Duodenal mucosa (tissue), 2 donors: ENCODE measurements at regions not wholly inside any gene's neighbourhood (a gene's known extent, or its start where the extent isn't known, plus 50 kb on each side); places are given as distances from the start of the nearest gene placed in this dataset.

ENCODE experiments used
- H3K27ac ChIP-seq: one replicate; pipeline ENCODE4 v1.7.0; 2013; ENCODE audit warnings: low read depth, low read length
- H3K27me3 ChIP-seq, 2 donors: one replicate each; pipeline ENCODE4 v1.7.0; 2013; ENCODE audit warnings: low read length in 2 of 2, control low read depth in 1 of 2; ENCODE audit not compliant: insufficient read depth in 2 of 2, control insufficient read depth in 1 of 2
- H3K36me3 ChIP-seq, 2 donors: one replicate each; pipeline ENCODE4 v1.7.0; 2013; ENCODE audit warnings: low read length in 2 of 2, control low read depth in 1 of 2; ENCODE audit not compliant: insufficient read depth in 2 of 2, control insufficient read depth in 1 of 2
- H3K4me1 ChIP-seq, 2 donors: one replicate each; pipeline ENCODE4 v1.7.0; 2013; ENCODE audit warnings: low read length in 2 of 2, control low read depth in 1 of 2; ENCODE audit not compliant: insufficient read depth in 2 of 2, control insufficient read depth in 1 of 2
- H3K4me3 ChIP-seq, 2 donors: one replicate each; pipeline ENCODE4 v1.7.0; 2013; ENCODE audit warnings: low read length in 2 of 2, low read depth in 1 of 2
- H3K9ac ChIP-seq, 2 donors: one replicate each; pipeline ENCODE4 v1.7.0; 2013; ENCODE audit warnings: low read length in 2 of 2, low read depth in 1 of 2
- H3K9me3 ChIP-seq, 2 donors: one replicate each; pipeline ENCODE4 v1.7.0; 2013; ENCODE audit warnings: low read length in 2 of 2, control low read depth in 1 of 2; ENCODE audit not compliant: control insufficient read depth in 1 of 2

DNA sequence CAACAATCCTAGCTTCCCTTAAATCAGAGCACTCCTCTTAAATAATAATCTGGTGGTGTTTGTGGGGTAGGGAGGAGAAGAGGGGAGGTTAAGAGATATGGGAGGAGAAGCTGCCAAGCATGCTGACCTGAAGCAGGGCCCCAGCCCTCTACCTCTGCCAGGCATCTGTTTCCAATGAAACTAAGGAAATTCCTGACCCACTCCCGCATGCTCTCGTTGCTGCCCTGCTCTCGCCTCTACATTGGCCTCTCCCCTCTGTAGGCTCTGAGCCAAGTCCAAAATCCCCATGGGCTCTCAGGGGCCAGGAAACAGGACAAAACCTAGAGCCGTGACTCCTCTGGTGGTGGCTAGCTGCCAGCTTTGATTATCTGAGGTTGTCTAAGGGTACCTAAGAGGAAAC lies 559.5 kb upstream of the CDH11 start:
- H3K4me3 ChIP-seq, result no peak overlapping the region
- H3K9ac ChIP-seq, result no peak overlapping the region
- no peaks in the 10 kb centered on the region for H3K4me1 ChIP-seq
- H3K27ac ChIP-seq, result no peak overlapping the region
- H3K9me3 ChIP-seq, result no peaks in the 10 kb centered on the region
- no peaks in the 10 kb centered on the region for H3K27me3 ChIP-seq
- no peaks in the 10 kb centered on the region for H3K36me3 ChIP-seq

DNA sequence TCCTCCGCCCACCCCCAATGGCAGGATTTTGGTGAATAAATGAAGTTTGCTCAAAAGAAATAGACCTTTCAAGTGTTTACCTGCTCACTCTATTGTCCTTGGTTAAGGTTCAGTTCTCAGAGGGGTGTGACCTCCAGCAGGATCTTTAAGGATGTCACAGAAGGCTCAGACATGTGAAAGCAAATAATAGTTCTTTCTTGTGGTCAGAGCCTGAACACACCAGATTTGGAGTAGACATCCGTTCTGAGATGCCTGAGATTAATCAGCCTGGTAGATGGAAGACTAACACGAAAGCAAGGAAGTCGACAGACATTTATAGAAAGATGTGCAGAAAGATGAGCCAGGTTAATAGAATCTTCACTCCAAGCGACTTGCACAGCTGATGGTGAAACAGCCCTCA lies 557.9 kb upstream of the CDH11 start:
- H3K9ac ChIP-seq, result no peak overlapping the region
- H3K9me3 ChIP-seq, result no peaks in the 10 kb centered on the region
- H3K4me1 ChIP-seq, result no peaks in the 10 kb centered on the region
- no peak overlapping the region for H3K4me3 ChIP-seq
- no peak overlapping the region for H3K27ac ChIP-seq
- H3K36me3 ChIP-seq, result no peaks in the 10 kb centered on the region
- H3K27me3 ChIP-seq, result no peaks in the 10 kb centered on the region

- Histone ChIP-seq H3K36me3 (no peaks in the 10 kb centered on the region), H3K27me3 (no peaks in the 10 kb centered on the region), H3K4me1 (no peaks in the 10 kb centered on the region), H3K4me3 (no peak overlapping the region), H3K9ac (no peak overlapping the region), H3K27ac (no peak overlapping the region), H3K9me3 (peaks cover 2 to 15% of the 10 kb centered on the region in 2 donors)
Measured at GRCh38 chr16:65675161-65675560, 553.3 kb upstream of the CDH11 start.

- Histone ChIP-seq H3K9me3 (peaks cover 10 to 15% of the 10 kb centered on the region in 2 donors), H3K27me3 (no peaks in the 10 kb centered on the region), H3K27ac (no peak overlapping the region), H3K36me3 (no peaks in the 10 kb centered on the region), H3K4me3 (no peak overlapping the region), H3K9ac (no peak overlapping the region), H3K4me1 (no peaks in the 10 kb centered on the region)
Measured at GRCh38 chr16:65672960-65673359, 551.1 kb upstream of the CDH11 start.

- Histone ChIP-seq H3K27ac (no peak overlapping the region), H3K27me3 (no peaks in the 10 kb centered on the region), H3K4me3 (no peak overlapping the region), H3K9me3 (peaks cover 14 to 15% of the 10 kb centered on the region in 2 donors), H3K4me1 (no peaks in the 10 kb centered on the region), H3K36me3 (no peaks in the 10 kb centered on the region), H3K9ac (no peak overlapping the region)
Measured at GRCh38 chr16:65671071-65671470, 549.2 kb upstream of the CDH11 start.

DNA sequence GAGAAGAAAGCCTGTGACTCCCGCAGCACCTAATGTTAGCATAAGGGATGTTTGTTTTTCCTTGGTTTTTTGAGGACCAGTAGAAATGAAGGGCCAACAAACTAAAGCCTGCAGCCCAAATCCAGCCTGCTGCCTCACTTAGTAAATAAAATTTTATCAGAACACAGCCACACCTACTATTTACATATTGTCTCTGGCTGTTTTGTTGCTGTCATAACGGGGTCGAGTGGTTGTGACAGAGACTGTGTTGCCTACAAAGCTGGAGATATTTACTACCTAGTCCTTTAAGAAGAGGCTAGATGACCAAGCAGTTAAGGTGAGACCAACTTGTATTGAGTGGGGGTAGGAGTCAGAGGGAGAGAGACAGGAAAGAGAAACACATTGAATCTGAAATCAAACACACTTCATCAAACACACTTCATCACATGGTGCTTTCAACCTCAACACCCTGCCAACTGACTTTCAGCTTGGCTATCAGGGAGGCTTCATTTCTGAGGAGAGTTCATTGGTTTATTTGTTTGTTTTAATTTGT lies 546.3 kb upstream of the CDH11 start:
- no peaks in the 10 kb centered on the region for H3K27me3 ChIP-seq
- no peaks in the 10 kb centered on the region for H3K36me3 ChIP-seq
- no peak overlapping the region for H3K4me3 ChIP-seq
- H3K27ac ChIP-seq, result no peak overlapping the region
- H3K9ac ChIP-seq, result no peak overlapping the region
- H3K4me1 ChIP-seq, result no peaks in the 10 kb centered on the region
- H3K9me3 ChIP-seq, result peaks cover 16 to 23% of the 10 kb centered on the region in 2 donors

GRCh38 chr16:65667011-65667578 lies 545.2 kb upstream of the CDH11 start:
- no peaks in the 10 kb centered on the region for H3K27me3 ChIP-seq
- H3K9me3 ChIP-seq, result peaks cover 16 to 18% of the 10 kb centered on the region in 2 donors
- no peak overlapping the region for H3K27ac ChIP-seq
- no peaks in the 10 kb centered on the region for H3K36me3 ChIP-seq
- H3K4me1 ChIP-seq, result no peaks in the 10 kb centered on the region
- no peak overlapping the region for H3K4me3 ChIP-seq
- no peak overlapping the region for H3K9ac ChIP-seq

DNA sequence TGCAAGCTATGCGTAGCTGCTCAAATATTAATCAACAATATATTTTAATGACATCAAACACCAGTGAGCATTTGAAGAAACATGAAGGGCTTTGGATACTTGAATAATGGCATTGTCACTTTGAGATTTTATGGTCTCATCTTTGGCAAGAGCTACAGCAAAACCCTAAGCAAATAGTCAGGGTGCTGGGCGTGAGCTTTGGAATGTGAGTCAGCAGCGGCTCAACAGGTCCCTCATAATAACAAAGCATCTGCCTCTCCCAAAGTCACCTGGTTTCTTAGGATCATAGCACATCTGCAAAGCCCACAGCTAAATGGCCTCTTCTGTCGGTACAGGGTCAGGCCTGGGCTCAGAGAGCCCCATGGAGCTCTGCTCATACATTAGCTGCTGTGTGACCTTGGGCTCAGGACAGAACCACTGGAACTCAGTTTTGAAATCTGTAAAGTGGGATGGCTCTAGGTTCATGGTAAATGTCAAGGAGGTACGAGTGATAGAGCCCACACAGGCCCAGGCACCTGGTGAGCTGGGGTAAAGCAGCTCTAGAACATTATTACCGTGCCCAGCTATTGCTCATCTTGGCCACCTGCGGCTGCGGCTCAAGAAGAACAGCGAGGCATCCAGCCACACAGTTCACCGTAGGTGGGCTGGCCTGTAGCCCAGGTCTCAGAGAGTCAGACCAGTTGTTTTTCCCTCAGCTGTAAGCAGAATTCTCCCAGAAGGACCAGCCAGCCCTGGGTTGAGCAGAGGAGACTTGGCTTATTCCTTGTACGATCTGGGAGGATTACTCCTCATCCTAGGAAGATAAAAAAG lies 544.5 kb upstream of the CDH11 start:
- Histone ChIP-seq H3K27me3 (no peaks in the 10 kb centered on the region), H3K9ac (no peak overlapping the region), H3K27ac (no peak overlapping the region), H3K4me3 (no peak overlapping the region), H3K36me3 (no peaks in the 10 kb centered on the region), H3K9me3 (peaks cover 11 to 16% of the 10 kb centered on the region in 2 donors), H3K4me1 (no peaks in the 10 kb centered on the region)

DNA sequence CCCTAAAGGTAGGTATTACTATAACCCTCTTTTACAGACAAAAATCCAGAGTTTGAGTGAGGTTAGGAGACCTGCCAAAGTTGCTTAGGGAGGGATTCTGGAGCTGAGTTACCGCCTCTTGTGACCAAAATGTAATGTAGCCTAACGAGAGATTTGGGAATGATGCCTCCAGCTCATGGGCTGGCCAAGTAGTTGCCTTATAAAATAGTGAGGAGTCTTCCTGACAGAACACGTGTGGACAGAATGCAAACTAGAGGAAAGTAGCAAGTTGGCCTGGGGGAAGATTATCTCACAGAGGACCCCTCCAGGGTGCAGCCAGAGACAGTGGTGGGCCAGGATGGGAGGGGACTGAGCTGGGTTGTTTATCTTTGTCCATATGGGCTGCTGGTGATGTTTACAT lies 543.7 kb upstream of the CDH11 start:
- no peak overlapping the region for H3K9ac ChIP-seq
- H3K27ac ChIP-seq, result no peak overlapping the region
- H3K4me1 ChIP-seq, result no peaks in the 10 kb centered on the region
- H3K9me3 ChIP-seq, result peaks cover 11 to 16% of the 10 kb centered on the region in 2 donors
- H3K36me3 ChIP-seq, result no peaks in the 10 kb centered on the region
- H3K27me3 ChIP-seq, result no peaks in the 10 kb centered on the region
- H3K4me3 ChIP-seq, result no peak overlapping the region

DNA sequence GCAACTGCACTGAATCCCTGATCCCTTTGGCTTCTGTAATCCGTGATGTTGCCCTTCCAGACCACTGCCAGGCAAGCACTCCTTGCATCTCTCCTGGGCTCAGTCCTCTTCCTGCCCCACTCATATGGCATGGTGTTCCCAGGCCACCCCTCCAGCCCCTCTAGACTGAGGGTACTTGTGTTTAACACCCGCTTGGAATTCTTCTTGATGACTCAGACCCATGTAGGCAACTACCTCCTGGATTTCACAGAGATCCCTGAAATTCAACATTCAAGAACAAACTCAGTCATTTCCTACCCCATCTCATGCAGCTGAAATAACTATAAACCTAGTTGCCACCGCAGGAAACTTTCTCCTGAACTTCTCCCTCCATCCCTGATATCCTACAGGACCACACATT lies 541.9 kb upstream of the CDH11 start:
- no peaks in the 10 kb centered on the region for H3K36me3 ChIP-seq
- no peak overlapping the region for H3K27ac ChIP-seq
- H3K4me3 ChIP-seq, result no peak overlapping the region
- no peak overlapping the region for H3K9ac ChIP-seq
- peaks cover 6 to 8% of the 10 kb centered on the region in 2 donors for H3K9me3 ChIP-seq
- H3K4me1 ChIP-seq, result no peaks in the 10 kb centered on the region
- no peaks in the 10 kb centered on the region for H3K27me3 ChIP-seq
